Hepatocyte (in vitro differentiated cells): ENCODE measurements at regions not wholly inside any gene's neighbourhood (a gene's known extent, or its start where the extent isn't known, plus 50 kb on each side); places are given as distances from the start of the nearest gene placed in this dataset.

Experiments
- DNase-seq: peaks from one replicate; pipeline ENCODE4 v3.0.0-alpha.2; 2016; ENCODE audit warnings: low spot score
- H2AFZ ChIP-seq: fragments of 200-600 bp; sonication (generic); 2 replicates; pipeline ENCODE4 v1.6.0; 2016; ENCODE audit warnings: antibody characterized with exemption, mild to moderate bottlenecking
- H3K27ac ChIP-seq: fragments of 200-600 bp; sonication (generic); 2 replicates; pipeline ENCODE4 v1.5.1; 2016; ENCODE audit warnings: mild to moderate bottlenecking
- H3K27me3 ChIP-seq: fragments of 200-600 bp; sonication (generic); 2 replicates; pipeline ENCODE4 v1.6.1; 2016
- H3K36me3 ChIP-seq: fragments of 200-600 bp; sonication (generic); replicated peaks from 2 replicates; pipeline ENCODE4 v1.5.1; 2016; ENCODE audit warnings: low read depth; ENCODE audit not compliant: insufficient read depth
- H3K4me1 ChIP-seq: fragments of 200-600 bp; sonication (generic); 2 replicates; pipeline ENCODE4 v1.5.1; 2016; ENCODE audit warnings: mild to moderate bottlenecking, moderate library complexity; ENCODE audit not compliant: insufficient read depth
- H3K4me2 ChIP-seq: fragments of 200-600 bp; sonication (generic); 2 replicates; pipeline ENCODE4 v1.6.0; 2016
- H3K4me3 ChIP-seq: fragments of 200-600 bp; sonication (generic); 2 replicates; pipeline ENCODE4 v1.5.1; 2016; ENCODE audit warnings: mild to moderate bottlenecking
- H3K79me2 ChIP-seq: fragments of 200-600 bp; sonication (generic); 2 replicates; pipeline ENCODE4 v1.6.0; 2017; ENCODE audit warnings: mild to moderate bottlenecking
- H3K9me2 ChIP-seq: fragments of 200-600 bp; sonication (generic); replicated peaks from 2 replicates; pipeline ENCODE4 v1.6.0; 2017; ENCODE audit warnings: mild to moderate bottlenecking; ENCODE audit not compliant: insufficient read depth
- H3K9me3 ChIP-seq: fragments of 200-600 bp; sonication (generic); 2 replicates; pipeline ENCODE4 v1.5.1; 2016; ENCODE audit warnings: low read depth, mild to moderate bottlenecking
- H4K20me1 ChIP-seq: fragments of 200-600 bp; sonication (generic); 2 replicates; pipeline ENCODE4 v1.6.0; 2016; ENCODE audit warnings: mild to moderate bottlenecking; ENCODE audit not compliant: insufficient read depth, poor library complexity, severe bottlenecking
- EZH2 ChIP-seq: fragments of 200-600 bp; sonication (generic); IDR thresholded peaks from 2 replicates; pipeline ENCODE4 v1.6.1; 2016; ENCODE audit warnings: antibody characterized with exemption, mild to moderate bottlenecking, borderline replicate concordance
- EZH2phosphoT487 ChIP-seq: fragments of 200-600 bp; sonication (generic); IDR thresholded peaks from one replicate; pipeline ENCODE4 v1.6.1; 2018; ENCODE audit warnings: antibody characterized with exemption, mild to moderate bottlenecking, low read depth, moderate library complexity; ENCODE audit not compliant: unreplicated experiment, severe bottlenecking
- WGBS: methylation state at CpG from one replicate; pipeline ENCODE4 v1.1.6; 2016; ENCODE audit warnings: low lambda C conversion rate; ENCODE audit errors: missing lambda C conversion rate; 5-methylcytosine and 5-hydroxymethylcytosine counted together
- TF ChIP-seq, protein P1 (sequence below): fragments of 200-600 bp; sonication (generic); IDR thresholded peaks from 2 replicates; pipeline ENCODE4 v1.5.1; 2016; ENCODE audit warnings: antibody characterized with exemption, mild to moderate bottlenecking; ENCODE audit not compliant: poor library complexity

- Histone ChIP-seq H3K79me2 (no peaks in the 10 kb centered on the region), H3K9me2 (no peaks in the 10 kb centered on the region), H2AFZ (no peak overlapping the region), H3K4me1 (no peaks in the 10 kb centered on the region), H3K27ac (no peak overlapping the region), H3K9me3 (no peaks in the 10 kb centered on the region), H3K36me3 (no peaks in the 10 kb centered on the region), H3K4me2 (no peak overlapping the region), H3K4me3 (no peak overlapping the region), H3K27me3 (no peaks in the 10 kb centered on the region), H4K20me1 (no peaks in the 10 kb centered on the region)
- TF ChIP-seq EZH2 (no peak), EZH2phosphoT487 (no peak)
- TF ChIP-seq, protein P1, sequence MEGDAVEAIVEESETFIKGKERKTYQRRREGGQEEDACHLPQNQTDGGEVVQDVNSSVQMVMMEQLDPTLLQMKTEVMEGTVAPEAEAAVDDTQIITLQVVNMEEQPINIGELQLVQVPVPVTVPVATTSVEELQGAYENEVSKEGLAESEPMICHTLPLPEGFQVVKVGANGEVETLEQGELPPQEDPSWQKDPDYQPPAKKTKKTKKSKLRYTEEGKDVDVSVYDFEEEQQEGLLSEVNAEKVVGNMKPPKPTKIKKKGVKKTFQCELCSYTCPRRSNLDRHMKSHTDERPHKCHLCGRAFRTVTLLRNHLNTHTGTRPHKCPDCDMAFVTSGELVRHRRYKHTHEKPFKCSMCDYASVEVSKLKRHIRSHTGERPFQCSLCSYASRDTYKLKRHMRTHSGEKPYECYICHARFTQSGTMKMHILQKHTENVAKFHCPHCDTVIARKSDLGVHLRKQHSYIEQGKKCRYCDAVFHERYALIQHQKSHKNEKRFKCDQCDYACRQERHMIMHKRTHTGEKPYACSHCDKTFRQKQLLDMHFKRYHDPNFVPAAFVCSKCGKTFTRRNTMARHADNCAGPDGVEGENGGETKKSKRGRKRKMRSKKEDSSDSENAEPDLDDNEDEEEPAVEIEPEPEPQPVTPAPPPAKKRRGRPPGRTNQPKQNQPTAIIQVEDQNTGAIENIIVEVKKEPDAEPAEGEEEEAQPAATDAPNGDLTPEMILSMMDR, result no peak
- WGBS, result 100% methylated on average over 1 of the region's 1 CpG
- DNase-seq, result no peak
Measured at GRCh38 chr2:180442860-180443644, 436.0 kb upstream of the CWC22 start.

DNA sequence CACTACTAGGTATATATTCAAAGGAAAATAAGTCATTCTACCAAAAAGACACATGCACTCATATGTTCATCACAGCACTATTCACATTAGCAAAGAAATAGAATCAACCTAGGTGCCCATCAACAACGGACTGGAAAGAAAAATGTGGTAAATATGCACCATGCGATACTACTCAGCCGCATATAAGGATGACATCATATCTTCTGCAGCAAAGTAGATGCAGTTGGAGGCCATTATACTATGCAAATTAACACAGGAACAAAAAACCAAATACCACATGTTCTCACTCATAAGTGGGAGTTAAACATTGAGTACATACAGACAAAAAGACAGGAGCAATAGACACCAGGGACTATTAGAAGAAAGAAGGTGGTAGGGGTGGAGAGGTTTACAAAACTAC, 412.1 kb upstream of the CWC22 start:
- Histone ChIP-seq H3K4me2 (no peak overlapping the region), H4K20me1 (no peaks in the 10 kb centered on the region), H2AFZ (no peak overlapping the region), H3K4me3 (no peak overlapping the region), H3K4me1 (no peaks in the 10 kb centered on the region), H3K9me3 (no peaks in the 10 kb centered on the region), H3K27me3 (no peaks in the 10 kb centered on the region), H3K27ac (no peak overlapping the region), H3K9me2 (no peaks in the 10 kb centered on the region), H3K79me2 (no peaks in the 10 kb centered on the region), H3K36me3 (no peaks in the 10 kb centered on the region)
- no peak for DNase-seq
- 92% methylated on average over 3 of the region's 3 CpGs for WGBS
- TF ChIP-seq EZH2phosphoT487, result no peak
- TF ChIP-seq, protein P1, result no peak
- TF ChIP-seq EZH2, result no peak

- H3K36me3 ChIP-seq, result no peaks in the 10 kb centered on the region
- H3K27ac ChIP-seq, result no peak overlapping the region
- H2AFZ ChIP-seq, result no peak overlapping the region
- no peak overlapping the region for H3K4me3 ChIP-seq
- no peaks in the 10 kb centered on the region for H3K79me2 ChIP-seq
- H3K4me1 ChIP-seq, result peaks cover 5% of the 10 kb centered on the region
- no peaks in the 10 kb centered on the region for H3K27me3 ChIP-seq
- H3K9me2 ChIP-seq, result no peaks in the 10 kb centered on the region
- no peaks in the 10 kb centered on the region for H3K9me3 ChIP-seq
- H4K20me1 ChIP-seq, result no peaks in the 10 kb centered on the region
- WGBS, result 88% methylated on average over 6 of the region's 6 CpGs
- DNase-seq, result no peak
- TF ChIP-seq EZH2 (no peak), EZH2phosphoT487 (no peak)
- H3K4me2 ChIP-seq, result no peak overlapping the region
Measured at GRCh38 chr2:180416627-180417026, 409.5 kb upstream of the CWC22 start.

GRCh38 chr2:180413336-180413735, 406.2 kb upstream of the CWC22 start:
- H3K4me1 ChIP-seq, result peaks cover 5% of the 10 kb centered on the region
- H2AFZ ChIP-seq, result no peak overlapping the region
- H3K79me2 ChIP-seq, result no peaks in the 10 kb centered on the region
- H3K27ac ChIP-seq, result peak overlapping the region; percentile 15
- H3K4me2 ChIP-seq, result no peak overlapping the region
- H3K27me3 ChIP-seq, result no peaks in the 10 kb centered on the region
- no peaks in the 10 kb centered on the region for H3K36me3 ChIP-seq
- H4K20me1 ChIP-seq, result no peaks in the 10 kb centered on the region
- DNase-seq, result peak; percentile 26
- TF ChIP-seq EZH2 (no peak), EZH2phosphoT487 (no peak)
- TF ChIP-seq, protein P1, result no peak
- WGBS, result 63% methylated on average over 2 of the region's 2 CpGs
- no peaks in the 10 kb centered on the region for H3K9me2 ChIP-seq
- H3K4me3 ChIP-seq, result no peak overlapping the region
- H3K9me3 ChIP-seq, result no peaks in the 10 kb centered on the region
